Ishikawa (cell line): ENCODE measurements at regions not wholly inside any gene's neighbourhood (a gene's known extent, or its start where the extent isn't known, plus 50 kb on each side); places are given as distances from the start of the nearest gene placed in this dataset.
A peak's percentile ranks its signal among the peaks of the same experiment; 100 is the strongest.

ENCODE experiments used
- CEBPB ChIP-seq: IDR thresholded peaks from 2 replicates; pipeline ENCODE4 v1.6.1; 2012
- CREB1 ChIP-seq: IDR thresholded peaks from 2 replicates; pipeline ENCODE4 v1.6.1; 2012; ENCODE audit warnings: low read depth
- EGR1 ChIP-seq: IDR thresholded peaks from 2 replicates; pipeline ENCODE4 v1.6.1; 2012
- EP300 ChIP-seq: IDR thresholded peaks from 2 replicates; pipeline ENCODE4 v1.6.1; 2012; ENCODE audit warnings: borderline replicate concordance
- FOXM1 ChIP-seq: IDR thresholded peaks from 2 replicates; pipeline ENCODE4 v1.6.1; 2012; ENCODE audit warnings: low read depth, borderline replicate concordance
- NFIC ChIP-seq: IDR thresholded peaks from 2 replicates; pipeline ENCODE4 v1.6.1; 2012
- RAD21 ChIP-seq: IDR thresholded peaks from 2 replicates; pipeline ENCODE4 v1.6.1; 2012; ENCODE audit warnings: low read depth
- TAF1 ChIP-seq: IDR thresholded peaks from 2 replicates; pipeline ENCODE4 v1.6.1; 2012; ENCODE audit warnings: low read depth, mild to moderate bottlenecking
- TCF12 ChIP-seq: IDR thresholded peaks from 2 replicates; pipeline ENCODE4 v1.6.1; 2012; ENCODE audit warnings: low read depth
- TEAD4 ChIP-seq: IDR thresholded peaks from 2 replicates; pipeline ENCODE4 v1.6.1; 2012
- YY1 ChIP-seq: IDR thresholded peaks from 2 replicates; pipeline ENCODE4 v1.6.1; 2012; ENCODE audit warnings: low read depth
- ZBTB7A ChIP-seq: IDR thresholded peaks from 2 replicates; pipeline ENCODE4 v1.6.1; 2012; ENCODE audit warnings: low read depth
- TF ChIP-seq, protein P1 (sequence below): IDR thresholded peaks from 2 replicates; pipeline ENCODE4 v1.6.1; 2012
- TF ChIP-seq, protein P2 (sequence below): IDR thresholded peaks from 2 replicates; pipeline ENCODE4 v1.6.1; 2012; ENCODE audit warnings: low read depth, mild to moderate bottlenecking
- TF ChIP-seq, protein P3 (sequence below): IDR thresholded peaks from 2 replicates; pipeline ENCODE4 v1.6.1; 2012

DNA sequence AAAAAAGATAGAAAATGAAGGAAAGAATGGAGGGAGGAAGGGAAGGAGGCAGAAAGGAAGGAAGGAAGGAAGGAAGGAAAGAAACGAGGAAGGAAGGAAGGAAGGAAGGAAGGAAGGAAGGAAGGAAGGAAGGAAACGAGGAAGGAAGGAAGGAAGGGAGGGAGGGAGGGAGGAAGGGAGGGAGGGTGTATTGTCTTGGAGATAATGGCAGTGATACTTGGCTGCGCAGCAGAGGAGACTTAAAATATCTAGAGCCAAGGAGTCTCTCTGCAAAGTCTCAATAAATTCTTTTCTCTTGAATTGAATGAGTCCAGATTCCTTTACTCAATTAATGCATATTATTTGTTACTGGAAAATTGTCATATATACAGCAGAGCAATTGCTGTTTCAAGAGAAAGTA is 1059.7 kb downstream of the ZPLD1 start:
- TF ChIP-seq CEBPB (no peak), TAF1 (no peak), FOXM1 (no peak), NFIC (no peak)

DNA sequence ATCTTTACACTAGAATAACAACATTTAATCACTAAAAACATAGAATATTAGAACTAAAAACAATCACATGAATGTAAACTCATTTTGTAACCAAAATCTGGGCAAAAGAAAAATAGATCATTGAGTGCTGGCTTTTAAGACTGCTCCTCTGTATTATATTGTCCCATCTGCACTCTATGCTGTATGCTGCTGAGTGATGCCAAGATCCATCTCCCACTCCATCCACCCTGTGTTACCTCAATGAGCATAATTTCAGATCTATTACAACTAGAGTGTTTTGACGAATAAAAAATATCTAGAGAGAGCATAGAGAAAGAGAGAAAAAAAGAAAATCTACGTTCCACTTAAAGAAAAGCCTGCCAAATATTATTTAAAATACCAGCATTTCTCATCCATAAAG is 1060.4 kb downstream of the ZPLD1 start:
- TF ChIP-seq TAF1, result no peak
- TF ChIP-seq ZBTB7A, result no peak
- no peak for TF ChIP-seq CREB1
- TF ChIP-seq FOXM1, result no peak
- no peak for TF ChIP-seq YY1
- no peak for TF ChIP-seq CEBPB
- TF ChIP-seq, protein P1, sequence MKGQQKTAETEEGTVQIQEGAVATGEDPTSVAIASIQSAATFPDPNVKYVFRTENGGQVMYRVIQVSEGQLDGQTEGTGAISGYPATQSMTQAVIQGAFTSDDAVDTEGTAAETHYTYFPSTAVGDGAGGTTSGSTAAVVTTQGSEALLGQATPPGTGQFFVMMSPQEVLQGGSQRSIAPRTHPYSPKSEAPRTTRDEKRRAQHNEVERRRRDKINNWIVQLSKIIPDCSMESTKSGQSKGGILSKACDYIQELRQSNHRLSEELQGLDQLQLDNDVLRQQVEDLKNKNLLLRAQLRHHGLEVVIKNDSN, result no peak
- TF ChIP-seq NFIC, result no peak
- TF ChIP-seq, protein P2, sequence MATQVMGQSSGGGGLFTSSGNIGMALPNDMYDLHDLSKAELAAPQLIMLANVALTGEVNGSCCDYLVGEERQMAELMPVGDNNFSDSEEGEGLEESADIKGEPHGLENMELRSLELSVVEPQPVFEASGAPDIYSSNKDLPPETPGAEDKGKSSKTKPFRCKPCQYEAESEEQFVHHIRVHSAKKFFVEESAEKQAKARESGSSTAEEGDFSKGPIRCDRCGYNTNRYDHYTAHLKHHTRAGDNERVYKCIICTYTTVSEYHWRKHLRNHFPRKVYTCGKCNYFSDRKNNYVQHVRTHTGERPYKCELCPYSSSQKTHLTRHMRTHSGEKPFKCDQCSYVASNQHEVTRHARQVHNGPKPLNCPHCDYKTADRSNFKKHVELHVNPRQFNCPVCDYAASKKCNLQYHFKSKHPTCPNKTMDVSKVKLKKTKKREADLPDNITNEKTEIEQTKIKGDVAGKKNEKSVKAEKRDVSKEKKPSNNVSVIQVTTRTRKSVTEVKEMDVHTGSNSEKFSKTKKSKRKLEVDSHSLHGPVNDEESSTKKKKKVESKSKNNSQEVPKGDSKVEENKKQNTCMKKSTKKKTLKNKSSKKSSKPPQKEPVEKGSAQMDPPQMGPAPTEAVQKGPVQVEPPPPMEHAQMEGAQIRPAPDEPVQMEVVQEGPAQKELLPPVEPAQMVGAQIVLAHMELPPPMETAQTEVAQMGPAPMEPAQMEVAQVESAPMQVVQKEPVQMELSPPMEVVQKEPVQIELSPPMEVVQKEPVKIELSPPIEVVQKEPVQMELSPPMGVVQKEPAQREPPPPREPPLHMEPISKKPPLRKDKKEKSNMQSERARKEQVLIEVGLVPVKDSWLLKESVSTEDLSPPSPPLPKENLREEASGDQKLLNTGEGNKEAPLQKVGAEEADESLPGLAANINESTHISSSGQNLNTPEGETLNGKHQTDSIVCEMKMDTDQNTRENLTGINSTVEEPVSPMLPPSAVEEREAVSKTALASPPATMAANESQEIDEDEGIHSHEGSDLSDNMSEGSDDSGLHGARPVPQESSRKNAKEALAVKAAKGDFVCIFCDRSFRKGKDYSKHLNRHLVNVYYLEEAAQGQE, result no peak
- TF ChIP-seq EGR1, result no peak
- TF ChIP-seq EP300, result no peak
- TF ChIP-seq RAD21, result no peak
- no peak for TF ChIP-seq TEAD4
- TF ChIP-seq, protein P3, sequence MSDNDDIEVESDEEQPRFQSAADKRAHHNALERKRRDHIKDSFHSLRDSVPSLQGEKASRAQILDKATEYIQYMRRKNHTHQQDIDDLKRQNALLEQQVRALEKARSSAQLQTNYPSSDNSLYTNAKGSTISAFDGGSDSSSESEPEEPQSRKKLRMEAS, result no peak
- TF ChIP-seq TCF12, result no peak

DNA sequence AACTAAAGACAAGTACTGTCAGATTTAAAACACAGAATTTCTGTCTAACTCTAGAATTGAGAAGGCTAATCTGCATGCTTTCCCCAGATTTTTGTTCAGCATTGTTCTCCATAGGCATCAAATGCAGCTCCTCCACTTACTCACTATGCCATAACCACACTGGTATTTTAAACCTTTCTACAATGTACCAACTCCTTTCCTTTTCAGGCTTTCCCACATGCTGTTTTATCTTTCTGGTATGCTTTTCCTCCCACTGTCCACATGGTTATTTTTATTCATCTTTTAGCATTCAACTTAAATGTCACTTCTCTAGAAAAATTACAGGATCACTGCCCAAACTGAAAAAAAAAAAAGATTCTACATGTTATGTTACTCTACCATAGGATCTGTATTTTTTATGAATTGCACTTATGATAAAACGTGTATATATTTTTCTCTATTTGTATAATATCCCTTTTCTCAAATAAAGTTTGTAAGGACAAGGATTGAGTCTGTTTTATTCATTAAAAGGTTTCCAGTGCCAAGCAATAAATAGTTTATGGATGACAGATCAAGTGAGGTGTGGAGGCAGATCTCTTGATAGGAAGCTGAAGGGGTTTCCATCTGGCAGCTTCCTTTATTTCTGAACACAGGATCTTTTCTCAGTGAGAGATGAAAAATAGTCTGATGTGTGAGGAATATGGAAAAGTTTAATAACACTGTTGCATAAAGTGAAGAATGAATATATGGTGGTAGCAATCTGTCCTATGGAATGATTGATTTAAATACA is 1064.5 kb downstream of the ZPLD1 start:
- TF ChIP-seq NFIC, result peak; percentile 11; the same call in 1 of the 2 replicates
- no peak for TF ChIP-seq ZBTB7A

DNA sequence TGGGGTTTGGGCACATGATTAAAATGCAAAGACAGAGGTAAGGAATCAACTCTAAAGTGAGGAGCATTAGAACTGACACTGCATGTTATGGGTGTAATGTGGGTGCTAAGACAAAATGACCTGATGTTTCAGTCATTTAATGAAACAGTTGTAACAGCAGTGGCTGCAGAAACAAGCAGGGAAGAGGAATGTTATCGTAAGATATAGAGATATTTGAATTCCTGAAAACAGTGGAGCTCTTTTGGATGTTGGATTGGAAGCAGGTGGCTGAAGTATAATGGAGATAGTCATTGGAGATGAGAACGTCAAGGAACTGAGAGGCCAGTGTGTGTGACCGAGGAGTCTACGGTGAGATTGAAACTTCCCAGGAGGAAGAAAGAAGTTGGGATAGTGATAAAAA is 1065.2 kb downstream of the ZPLD1 start:
- TF ChIP-seq FOXM1, result no peak
- no peak for TF ChIP-seq NFIC
- no peak for TF ChIP-seq CREB1
- no peak for TF ChIP-seq ZBTB7A
- no peak for TF ChIP-seq EGR1
- TF ChIP-seq TCF12, result no peak
- TF ChIP-seq TEAD4, result no peak
- TF ChIP-seq, protein P3, result no peak
- no peak for TF ChIP-seq EP300
- no peak for TF ChIP-seq TAF1
- TF ChIP-seq CEBPB, result no peak
- TF ChIP-seq, protein P1, result no peak

DNA sequence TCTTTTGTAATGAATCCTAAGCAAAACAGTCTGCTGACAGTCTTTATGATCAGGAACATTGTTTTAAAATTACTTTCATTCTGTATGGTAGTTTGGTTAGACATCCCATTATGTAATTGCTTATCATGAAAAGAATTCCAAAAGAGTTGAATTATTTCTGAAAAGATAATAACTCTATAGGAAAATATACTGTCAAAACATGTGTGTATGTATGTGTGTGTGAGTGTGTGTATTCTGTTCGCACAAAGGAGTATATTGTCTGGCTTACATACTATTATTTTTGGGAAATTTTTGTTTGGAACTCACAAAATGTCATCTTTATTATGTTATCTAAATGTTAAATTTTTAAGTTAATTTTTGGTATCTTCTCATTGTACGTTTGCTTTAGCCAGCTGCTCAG is 1075.9 kb downstream of the ZPLD1 start:
- TF ChIP-seq FOXM1 (no peak), TCF12 (no peak), TAF1 (no peak), NFIC (no peak), YY1 (no peak), EP300 (no peak), ZBTB7A (no peak), EGR1 (no peak), RAD21 (no peak), CREB1 (no peak), CEBPB (no peak), TEAD4 (no peak)
- TF ChIP-seq, protein P3, result no peak
- TF ChIP-seq, protein P2, result no peak
- TF ChIP-seq, protein P1, result no peak

DNA sequence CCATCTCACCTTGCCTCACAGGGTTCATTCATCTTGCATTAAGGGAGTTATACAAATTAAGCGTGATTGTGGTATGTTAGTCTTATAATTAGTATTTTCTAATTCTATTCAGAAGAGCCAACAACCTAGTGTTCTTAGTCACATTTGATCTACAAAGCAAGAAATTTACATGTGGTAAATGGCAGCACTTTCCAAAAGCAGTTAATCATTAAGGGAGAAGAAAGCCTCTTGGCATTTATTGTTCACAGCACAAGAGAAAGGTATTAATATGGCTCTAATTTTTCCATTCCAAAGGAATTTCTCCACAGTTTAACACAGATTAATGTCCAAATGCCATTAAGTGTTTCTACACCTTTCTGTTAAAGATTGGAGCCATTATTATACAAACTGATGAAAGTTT is 1077.1 kb downstream of the ZPLD1 start:
- no peak for TF ChIP-seq CEBPB
- peak; percentile 46 for TF ChIP-seq TEAD4
- peak; percentile 53; the same call in 1 of the 2 replicates for TF ChIP-seq NFIC
- no peak for TF ChIP-seq CREB1
- peak; percentile 23; the same call in 1 of the 2 replicates for TF ChIP-seq TCF12
- peak; percentile 43; the same call in 1 of the 2 replicates for TF ChIP-seq EP300
- TF ChIP-seq, protein P1, result no peak
- peak; percentile 59; the same call in 1 of the 2 replicates for TF ChIP-seq FOXM1
- 0 out of 2 replicates have a peak, but pooled peaks have one; percentile 8 for TF ChIP-seq RAD21
- no peak for TF ChIP-seq EGR1
- TF ChIP-seq ZBTB7A, result no peak
